GM19023 (cell line): ENCODE measurements at regions not wholly inside any gene's neighbourhood (a gene's known extent, or its start where the extent isn't known, plus 50 kb on each side); places are given as distances from the start of the nearest gene placed in this dataset.

Experiments used
- ATAC-seq: cut with Tn5 transposase; IDR thresholded peaks from one replicate; pipeline ENCODE4 v1.9.1; 2021; ENCODE audit warnings: mild to moderate bottlenecking, moderate library complexity; ENCODE audit not compliant: unreplicated experiment

DNA sequence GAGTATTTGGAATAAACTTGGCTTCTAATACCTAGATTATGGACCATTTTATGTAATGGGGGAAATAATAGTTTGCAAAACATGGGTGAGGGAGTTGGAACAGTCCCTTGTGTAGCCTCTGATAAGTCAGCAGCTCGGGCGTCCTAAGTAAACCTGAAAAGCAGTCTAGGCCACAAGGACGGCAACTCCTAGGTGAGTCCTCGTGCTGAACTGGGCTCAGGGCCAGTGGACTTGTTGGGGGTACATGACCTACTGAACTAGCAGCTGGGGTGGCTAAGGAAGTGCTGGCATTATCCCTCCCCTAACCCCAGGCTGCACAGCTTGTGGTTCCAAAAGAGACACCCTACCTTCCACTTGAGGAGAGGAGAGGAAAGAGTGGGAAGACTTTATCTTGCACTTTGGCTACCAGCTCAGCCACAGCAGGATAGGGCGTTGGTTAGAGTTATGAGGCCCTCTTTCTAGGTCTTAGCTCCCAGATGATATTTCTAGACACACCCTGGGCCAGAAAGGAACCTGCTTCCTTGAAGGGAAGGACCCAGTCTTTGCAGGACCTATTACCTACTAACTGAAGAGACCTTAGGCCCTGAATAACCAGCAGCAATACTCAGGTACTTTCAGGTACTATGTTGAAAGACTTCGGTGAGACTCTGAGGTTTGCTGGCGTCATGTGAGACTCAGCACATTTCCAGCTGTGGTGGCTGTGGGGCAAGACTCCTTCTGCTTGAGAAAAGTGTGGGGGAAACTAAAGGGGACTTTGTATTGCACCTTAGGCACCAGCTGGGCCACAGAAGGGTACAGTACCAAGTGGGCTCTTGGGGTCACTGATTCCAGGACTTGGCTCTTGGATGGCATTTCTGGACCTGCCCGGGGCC, 71.0 kb downstream of the AQP4 start:
- no peak for ATAC-seq

DNA sequence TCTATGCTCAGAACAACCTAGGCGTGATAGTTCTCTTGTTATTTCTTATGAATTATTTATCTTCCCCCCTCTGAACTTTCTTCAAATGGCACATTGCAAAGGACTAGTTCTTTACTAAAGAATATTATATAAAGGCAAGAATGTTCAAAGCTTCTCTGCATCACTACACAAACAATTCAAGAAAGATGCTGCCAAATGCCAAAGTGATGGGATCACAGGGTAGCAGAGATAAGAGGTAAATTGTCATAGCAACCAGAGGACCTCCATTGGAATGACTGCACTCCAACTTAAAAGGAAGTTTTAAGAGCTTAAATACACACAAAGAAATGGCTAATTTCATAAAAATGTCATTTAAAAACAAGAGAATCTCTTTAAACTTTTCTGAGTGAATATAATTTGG, 72.8 kb downstream of the AQP4 start:
- no peak for ATAC-seq

DNA sequence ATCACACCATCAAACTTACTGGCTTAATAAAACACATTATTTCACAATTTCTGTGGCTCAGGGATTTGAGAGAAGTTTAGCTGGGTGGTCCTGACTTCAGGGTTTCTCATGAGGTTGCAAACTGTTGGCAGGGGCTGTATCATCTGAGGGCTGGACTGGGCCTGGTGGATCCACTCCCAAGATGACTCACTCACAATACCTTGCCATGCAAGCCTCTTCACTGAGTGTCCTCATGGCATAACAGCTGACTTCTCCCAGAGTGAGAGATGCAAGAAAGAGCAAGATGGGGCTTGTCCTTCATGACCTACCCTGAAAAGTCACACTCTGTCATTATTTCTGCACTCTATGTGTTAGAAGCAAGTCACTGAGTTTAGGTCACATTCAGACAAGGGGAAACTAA, 73.8 kb downstream of the AQP4 start:
- no peak for ATAC-seq

DNA sequence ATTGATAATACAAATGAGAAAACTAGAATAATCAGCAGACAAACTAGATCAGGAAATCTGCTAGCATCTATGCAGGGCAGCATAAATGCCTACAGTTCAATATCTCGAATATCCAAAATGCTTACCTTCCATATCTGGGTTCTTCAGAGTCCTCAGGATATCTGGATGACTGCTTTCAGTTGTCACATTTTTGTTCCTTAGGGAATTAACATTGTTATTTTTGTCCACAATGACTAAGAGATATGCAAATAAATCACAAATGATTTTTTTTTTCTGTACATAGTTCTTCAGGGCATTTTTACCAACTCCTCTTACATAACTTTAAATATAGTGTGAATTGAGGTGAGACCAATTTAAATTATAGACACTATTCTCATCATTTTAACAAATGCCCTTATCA, 80.9 kb downstream of the AQP4 start:
- no peak for ATAC-seq

DNA sequence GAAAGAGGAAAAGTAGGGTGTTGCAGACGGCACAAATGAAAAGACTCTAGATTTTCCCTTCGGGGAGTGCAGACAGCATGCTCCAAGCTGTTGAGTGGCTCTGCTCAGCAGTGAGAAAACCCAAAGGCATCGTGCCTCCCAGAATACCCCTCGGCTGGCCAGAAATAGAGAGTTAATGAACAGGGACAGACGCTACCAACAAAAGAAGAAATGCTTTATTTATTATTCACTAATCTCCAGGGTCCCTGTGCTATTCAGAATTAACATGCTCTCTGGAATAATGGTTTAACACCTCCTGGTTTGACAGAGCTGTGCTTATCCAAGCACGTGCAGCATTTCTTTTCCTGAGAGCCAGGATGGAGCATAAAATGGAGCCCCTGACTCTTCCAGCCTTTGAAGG, 82.3 kb downstream of the AQP4 start:
- no peak for ATAC-seq

DNA sequence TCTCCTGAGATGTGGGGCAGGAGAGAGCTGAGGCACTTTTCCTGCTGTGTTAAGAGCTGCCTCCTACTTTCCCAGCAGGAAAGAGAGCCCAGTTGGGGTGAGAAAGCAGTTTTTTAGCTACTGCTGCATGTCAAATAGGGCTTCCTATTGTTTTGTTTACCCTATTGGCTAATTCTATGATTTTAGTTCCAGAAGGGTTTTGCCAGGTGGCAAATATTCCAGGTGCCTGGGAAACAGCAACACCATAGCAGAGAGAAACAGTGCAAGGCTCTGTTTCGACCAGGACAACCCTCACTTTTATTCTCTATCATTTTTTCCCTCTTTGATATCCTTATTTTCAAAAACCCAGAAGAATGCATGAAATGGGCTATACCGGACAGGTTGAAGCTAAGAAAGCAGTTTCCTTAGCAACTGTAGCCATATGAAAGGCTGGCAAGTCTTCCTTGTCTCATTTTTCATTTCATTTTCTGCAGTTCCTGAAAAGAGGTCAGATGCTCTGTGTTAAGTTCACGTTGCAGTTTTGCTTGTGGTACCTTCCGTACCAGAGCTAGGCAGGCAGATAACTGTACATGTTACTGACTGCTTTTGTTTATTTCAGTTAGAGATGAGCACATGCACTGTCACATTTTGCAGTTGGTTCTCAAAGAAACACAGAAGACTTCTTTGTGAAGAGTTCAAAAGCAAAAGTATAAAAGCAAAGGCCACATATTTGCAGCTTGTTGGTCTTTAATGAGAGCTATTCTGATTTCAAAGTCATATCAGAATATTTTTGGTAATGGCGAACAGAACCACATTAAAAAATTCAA, 84.8 kb downstream of the AQP4 start:
- no peak for ATAC-seq

DNA sequence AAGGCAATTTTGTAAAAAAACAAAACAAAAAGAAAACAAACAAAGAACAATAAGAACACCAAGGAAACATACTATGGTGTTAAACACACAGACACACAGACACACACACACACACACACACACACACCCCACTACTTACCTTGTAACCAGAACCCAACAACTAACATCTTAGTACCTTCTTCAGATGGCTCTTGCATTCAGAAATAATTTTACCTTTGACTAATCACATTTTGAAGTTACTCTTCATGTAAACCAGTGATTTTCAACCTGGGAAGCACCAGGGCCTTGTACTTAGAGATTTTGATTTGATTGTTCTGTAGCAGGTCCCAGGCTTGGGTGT, 87.5 kb downstream of the AQP4 start:
- no peak for ATAC-seq

DNA sequence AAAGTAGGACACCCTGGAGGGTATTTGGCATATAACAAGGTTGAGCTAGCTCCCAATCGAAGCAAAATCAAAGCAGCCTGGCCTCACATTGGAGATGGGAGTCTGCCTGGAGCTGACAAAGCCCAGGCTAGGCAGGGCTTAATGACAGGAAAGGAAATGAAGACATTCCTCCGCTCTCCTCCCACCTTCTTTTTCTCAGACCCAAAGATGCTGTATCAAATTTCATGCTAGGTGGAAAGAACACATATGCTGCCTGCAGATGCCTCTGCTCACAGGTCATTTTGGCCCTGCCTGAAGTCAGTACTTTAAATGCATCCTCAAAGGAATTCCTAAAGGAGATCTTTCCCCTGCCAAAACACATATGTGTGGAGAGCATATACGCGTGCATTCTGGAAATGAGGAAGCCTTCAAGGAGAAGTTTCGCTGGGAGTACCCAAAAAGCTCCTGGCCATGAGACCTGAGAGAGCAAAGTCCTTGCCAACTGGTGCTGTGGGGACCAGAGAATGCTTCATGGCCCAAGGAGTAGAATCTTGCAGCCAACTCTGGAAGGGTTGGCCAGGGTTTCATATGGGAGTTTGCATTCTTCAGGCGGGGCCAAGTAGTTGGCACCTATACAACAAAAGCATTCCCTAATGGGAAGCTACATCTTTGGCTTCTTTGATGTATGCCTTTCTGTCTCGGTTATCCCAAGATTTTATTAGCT, 88.0 kb downstream of the AQP4 start:
- no peak for ATAC-seq

DNA sequence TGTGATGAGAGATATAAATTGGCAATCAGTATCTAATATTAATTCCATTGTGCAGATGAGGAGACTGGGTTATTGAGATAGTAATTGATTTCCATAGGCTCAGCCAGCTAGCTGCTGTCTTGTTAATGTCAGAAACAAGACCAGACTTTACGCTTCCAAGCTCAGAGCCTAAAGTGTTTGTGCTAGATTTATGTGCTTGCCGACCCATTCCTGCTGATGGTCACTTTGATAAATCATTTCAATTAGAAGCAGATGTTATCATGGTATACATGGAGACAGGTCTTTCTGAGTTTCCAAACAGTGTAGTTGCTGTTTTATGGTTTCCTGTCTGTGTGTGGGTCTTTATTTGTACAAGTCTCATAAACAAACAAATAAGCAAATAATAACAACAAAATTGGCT, 92.8 kb downstream of the AQP4 start:
- ATAC-seq, result no peak

DNA sequence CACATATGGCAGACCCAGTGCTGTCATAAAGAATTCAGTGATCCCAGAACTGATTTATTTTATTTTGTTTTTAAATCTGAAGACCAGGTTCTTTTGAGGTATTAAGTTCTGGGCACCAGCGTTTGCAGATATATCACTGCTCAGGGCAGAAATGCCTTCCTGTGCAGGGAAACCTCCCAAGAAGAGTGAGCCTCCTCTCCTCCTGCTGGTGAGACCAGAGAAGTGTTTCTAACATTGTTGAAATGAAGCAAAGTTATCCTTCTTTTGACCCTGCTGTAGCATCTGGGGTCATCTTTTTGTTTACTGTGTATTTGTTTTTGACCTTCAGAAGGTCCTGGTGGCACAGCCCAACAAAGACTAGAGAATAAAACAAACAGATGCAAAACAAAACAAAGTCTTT, 94.0 kb downstream of the AQP4 start:
- no peak for ATAC-seq

DNA sequence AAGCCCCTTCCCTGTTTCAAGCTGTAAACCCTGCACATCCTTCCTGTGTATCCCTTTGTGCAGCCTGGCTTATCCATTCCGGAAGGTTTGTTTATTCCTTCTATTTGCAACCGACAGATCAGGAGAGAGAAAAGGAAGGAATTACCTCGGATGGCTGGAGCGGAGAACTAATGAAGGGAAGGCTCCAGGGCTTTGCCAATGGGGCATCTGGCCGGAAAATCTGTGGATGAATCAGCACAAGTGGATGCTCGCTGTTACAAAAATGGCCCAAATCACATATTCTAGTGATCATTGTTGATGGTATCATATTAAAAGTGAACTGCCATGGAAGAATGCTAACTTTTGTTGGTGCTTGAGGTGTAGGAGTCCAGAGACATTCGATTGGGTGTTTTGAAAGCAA, 97.1 kb downstream of the AQP4 start:
- no peak for ATAC-seq

DNA sequence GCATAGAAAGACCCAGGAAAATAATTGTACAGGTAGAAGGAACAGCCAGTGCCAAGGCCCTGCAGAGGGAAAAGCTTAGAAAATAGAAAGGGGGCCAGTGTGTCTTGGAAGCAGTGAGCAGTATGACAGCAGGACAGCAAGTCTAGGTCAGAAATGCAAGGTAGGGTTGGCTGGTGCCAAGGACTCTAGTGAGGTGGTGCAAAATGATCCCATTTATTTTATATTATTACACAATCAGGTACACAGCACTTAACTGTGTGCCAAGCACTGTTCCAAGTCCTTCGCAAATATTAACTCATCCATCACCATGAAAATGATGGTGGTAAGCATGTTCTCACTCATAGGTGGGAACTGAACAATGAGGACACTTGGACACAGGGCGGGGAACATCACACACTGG, 100.0 kb downstream of the AQP4 start:
- ATAC-seq, result no peak

DNA sequence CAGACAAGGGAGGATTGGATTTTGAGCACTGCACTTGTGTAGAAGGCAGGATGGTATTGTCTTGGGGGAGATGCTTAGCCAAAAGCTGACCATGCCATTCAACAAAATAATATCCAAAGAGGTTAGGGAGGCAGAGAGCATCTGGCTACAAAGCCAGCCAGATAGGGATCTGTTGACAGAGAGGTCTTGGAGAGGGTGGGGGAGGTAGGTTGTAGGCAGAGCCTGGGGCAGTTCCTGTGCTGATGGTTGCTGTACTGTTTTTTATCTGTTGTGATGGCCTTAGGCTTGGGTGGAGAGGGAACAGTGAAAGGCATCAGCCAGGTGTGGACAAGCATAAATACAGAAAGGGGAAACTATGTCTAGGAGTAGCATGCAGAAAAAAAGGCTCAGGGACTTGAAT, 100.9 kb downstream of the AQP4 start:
- no peak for ATAC-seq

DNA sequence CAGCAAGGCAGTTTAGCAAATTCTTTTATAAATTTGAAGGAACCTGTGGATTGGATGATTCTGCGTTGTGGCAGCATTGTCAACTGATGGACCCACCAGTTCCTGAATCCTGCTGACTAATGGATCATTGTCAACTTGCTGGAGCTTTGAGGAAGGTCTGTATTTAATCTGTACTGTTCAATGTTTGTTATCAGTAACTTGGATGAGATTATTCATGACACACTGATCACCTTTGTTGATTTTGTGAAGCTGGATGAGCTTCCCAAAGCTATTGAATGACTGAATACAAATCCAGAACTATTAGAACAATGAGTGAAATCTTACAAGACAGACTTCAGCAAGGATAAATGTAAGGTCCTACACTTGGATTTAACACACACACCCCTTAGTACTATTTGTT, 101.3 kb downstream of the AQP4 start:
- no peak for ATAC-seq

DNA sequence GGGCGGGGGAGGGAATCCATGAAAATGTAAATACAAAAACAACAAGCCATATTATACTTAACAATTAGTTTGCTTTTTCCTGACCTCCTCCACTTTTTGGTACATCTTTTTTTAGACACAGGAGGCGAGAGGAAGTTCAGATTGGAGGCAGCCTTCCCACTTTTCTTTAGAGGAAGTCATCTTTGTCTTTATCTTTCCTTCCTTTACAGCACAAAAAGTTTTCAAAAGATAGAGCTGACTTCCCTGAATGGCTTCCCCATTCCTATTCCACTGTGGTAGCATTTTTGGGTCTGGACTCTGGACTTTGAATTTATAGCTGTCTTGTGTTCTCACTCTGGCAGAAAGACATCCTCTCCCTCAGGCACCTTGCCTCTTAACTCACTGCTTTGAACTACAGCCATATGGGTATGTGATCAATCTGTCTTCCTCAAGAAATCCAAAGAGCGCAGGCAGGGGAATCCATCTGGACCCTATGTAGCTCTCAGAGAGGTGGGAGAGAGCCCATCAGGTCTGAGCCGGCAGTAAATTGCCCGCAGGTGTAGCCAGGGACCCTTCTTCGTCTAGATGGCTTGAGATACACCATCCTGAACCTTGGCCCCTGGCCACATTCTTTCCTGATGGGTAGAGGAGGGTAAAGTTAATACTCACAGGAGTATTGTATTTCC, 101.9 kb downstream of the AQP4 start:
- ATAC-seq, result no peak

DNA sequence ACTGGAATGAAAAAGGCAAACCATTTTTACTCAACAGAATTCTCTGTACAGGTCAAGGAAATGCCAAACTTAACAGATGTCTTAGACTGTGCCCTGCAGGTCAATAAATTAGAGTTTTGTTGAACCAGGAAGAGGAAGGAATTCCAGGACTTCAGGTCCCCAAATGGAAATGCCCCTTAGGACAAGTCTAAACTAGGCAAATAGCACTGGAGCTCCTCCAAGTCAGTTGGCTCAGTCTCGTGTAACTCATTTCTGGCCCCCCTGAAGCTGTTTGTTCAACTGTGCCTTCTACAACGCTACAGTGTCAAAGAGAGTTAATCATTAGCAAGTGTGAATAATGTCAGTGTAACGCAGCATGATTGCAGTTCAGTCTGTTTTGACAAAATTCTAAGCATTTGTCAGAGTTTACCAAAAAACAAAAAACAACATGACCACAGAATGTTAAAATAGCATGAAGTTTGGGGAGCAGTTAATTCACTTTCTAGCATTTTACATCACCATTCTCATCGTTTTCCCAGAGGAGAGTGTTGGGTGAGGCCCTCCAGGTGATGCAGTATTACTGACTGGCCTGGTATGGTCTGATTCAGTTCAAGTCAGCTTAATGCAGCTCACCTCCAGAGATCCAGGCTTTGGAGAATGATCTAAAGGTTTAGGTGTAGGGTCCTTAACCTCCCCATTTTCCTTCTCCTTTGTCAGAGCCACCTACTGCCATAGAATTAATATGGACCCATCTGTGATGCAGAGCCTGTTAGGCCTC, 108.1 kb downstream of the AQP4 start:
- ATAC-seq, result no peak

DNA sequence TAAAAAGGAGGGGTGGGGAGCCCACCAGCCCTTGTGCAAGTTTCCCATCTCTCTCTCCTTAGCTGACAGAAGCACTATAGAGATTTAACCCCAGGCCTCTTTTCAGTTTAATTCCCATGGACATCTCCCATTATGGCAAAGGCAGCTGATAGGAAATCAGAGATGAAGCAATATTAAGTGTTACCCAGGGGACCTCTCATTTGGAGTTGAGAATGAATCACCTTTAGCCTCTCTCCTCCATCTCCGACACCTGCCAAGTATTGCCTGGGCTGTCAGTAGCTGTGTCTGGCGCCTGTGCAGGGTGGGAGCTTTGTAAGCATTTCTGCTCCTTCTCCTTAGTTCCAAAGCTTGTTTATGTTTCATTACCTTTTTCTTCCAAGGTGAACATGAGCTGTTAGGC, 109.0 kb downstream of the AQP4 start:
- ATAC-seq, result no peak

DNA sequence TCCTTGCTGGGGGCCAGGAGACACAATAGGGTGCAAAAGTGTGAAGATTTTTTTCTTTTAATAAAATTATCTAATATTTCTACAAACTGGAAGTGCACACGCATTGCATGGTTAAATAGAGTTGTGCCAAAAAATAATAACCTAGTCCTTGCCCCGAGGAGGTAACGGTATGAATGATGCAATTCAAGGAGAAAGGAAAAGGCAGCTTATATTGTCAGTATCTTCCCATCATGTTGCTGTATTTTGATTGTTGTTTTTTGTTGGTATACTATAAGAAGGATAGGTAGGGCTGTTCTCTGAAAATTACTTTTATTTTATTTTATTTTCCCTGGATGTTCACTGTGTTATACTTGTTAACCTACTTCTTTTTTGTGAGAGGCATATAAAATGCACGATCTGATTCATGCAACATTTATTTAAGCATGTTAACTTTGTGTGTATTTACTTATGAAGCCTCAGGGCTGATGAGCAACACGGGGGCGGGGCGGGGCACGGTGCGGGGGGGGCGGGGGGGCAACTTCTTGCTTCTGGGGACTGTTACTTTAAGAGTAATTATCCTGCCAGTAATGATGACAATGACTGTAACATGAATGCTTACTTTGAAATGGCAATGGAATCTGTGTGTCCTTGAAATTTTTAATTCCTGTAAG, 118.6 kb downstream of the AQP4 start:
- no peak for ATAC-seq

DNA sequence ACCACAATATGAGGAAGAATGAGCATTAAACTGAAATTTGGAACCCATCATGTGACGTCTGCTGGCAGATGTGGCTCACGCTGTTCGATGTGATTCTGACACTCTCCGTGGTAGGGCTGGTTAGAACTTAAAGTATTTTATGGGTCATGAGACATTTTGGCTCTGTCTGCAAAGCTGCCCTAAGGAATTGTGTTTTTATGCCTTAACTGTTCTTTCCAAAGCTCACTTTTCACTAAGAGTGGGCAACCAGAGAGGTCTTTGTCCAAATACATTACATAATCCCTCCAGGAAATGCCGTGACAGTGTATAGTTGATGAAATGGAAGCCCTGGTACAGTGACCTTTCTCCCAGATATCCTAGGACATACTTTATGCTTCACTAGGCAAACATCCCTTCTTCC, 119.1 kb downstream of the AQP4 start:
- no peak for ATAC-seq
